ENCODE measurements at regions not wholly inside any gene's neighbourhood (a gene's known extent, or its start where the extent isn't known, plus 50 kb on each side); places are given as distances from the start of the nearest gene placed in this dataset.

- TF ChIP-seq SMARCB1 (IDR thresholded peaks at IDR 0.05; ENCODE audit: insufficient read length, low read depth) (no peak), FOS (IDR thresholded peaks at IDR 0.05; ENCODE audit: extremely low read depth, insufficient read length) (no peak)
Measured at GRCh38 chr1:99170516-99170915, 93.8 kb upstream of the PLPPR4 start.

Data from K562 (cell line).